ENCODE measurements at regions not wholly inside any gene's neighbourhood (a gene's known extent, or its start where the extent isn't known, plus 50 kb on each side); places are given as distances from the start of the nearest gene placed in this dataset.

DNA sequence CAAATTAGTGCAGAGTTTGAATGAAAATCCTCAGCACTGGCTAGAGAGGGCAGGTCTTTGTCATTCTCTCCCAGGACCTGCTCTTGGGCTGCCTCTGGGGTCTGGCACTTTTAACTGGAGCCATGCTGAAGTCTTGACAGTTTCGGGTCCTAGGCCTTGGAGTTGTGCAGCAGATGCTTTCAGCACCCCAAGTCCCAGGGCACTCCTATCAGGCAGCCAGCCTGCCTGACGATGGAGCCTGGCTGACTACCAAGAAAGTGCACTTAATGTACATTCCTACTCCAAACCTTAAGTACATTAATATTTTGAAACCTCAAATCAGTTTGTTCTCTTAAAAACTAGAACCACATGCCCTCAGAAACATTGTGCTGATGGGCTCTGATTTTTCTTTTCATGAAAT is 69.3 kb upstream of the CXCL14 start:
- TF ChIP-seq, protein P1, sequence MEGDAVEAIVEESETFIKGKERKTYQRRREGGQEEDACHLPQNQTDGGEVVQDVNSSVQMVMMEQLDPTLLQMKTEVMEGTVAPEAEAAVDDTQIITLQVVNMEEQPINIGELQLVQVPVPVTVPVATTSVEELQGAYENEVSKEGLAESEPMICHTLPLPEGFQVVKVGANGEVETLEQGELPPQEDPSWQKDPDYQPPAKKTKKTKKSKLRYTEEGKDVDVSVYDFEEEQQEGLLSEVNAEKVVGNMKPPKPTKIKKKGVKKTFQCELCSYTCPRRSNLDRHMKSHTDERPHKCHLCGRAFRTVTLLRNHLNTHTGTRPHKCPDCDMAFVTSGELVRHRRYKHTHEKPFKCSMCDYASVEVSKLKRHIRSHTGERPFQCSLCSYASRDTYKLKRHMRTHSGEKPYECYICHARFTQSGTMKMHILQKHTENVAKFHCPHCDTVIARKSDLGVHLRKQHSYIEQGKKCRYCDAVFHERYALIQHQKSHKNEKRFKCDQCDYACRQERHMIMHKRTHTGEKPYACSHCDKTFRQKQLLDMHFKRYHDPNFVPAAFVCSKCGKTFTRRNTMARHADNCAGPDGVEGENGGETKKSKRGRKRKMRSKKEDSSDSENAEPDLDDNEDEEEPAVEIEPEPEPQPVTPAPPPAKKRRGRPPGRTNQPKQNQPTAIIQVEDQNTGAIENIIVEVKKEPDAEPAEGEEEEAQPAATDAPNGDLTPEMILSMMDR (IDR thresholded peaks at IDR 0.05) = no peak
- TF ChIP-seq POLR2A (IDR thresholded peaks at IDR 0.05) = no peak
- no peaks in the 10 kb centered on the region for H3K4me1 ChIP-seq
- no peaks in the 10 kb centered on the region for H3K27me3 ChIP-seq
- intact Hi-C loops (cut with DNase I) = no loop called here
- ATAC-seq = no peak
- WGBS, 2 donors = 48 to 59% methylated on average over 2 of the region's 2 CpGs
- H3K4me3 ChIP-seq = no peak overlapping the region
- no peak overlapping the region for H3K27ac ChIP-seq
- H3K9me3 ChIP-seq = no peaks in the 10 kb centered on the region
- DNase-seq = no peak
- H3K36me3 ChIP-seq (replicated peaks in 1 of 2; ENCODE audit: insufficient read depth in 1 of 2, low read depth in 2 of 2) = no peaks in the 10 kb centered on the region

DNA sequence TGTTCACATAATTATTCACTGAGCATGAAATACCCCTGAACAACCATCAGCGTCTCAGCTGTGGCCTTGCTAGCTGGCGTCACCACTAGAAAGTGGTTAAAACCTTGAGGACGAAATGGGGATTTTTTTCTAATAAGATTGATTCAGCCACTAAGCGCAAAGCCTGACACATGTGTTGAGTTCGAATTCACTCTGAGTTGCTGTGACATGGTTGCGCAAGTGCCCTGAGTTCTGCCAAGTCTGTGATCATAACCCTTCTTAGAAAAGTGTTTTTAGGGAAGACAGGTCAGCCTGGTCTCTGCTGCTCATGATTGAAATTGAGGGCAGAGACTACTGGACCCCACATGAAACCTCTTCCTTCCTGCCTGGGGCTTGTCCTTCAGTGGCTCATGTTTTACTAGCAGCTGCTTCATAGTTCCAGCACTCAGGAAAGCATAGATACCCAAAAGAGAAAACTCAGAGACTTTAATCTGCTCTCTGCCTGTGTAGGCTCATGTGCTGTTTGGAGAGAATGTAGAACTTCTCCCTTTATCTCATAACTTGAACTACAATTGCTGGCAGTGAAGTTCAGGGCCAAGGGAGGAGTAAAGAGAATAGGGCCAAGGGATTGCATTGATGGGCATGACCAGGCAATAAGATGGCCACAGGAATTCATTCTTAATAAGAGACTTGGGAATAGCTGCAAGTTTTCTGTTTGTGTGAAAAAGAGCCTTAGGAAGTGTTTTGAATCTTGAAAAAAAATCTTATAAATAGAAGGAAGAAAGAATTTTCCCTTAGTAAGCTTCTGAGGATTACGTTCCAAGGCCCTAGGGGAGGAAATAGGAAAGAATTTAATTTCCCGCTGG is 66.8 kb upstream of the CXCL14 start:
- Histone ChIP-seq H3K36me3 (replicated peaks in 1 of 2; ENCODE audit: insufficient read depth in 1 of 2, low read depth in 2 of 2) (no peaks in the 10 kb centered on the region), H3K4me1 (no peaks in the 10 kb centered on the region), H3K27me3 (no peaks in the 10 kb centered on the region), H3K27ac (no peak overlapping the region), H3K4me3 (no peak overlapping the region), H3K9me3 (no peaks in the 10 kb centered on the region)
- ATAC-seq (no peak), DNase-seq (peak in 1 of 4 donors; percentile 7)
- intact Hi-C loops (cut with DNase I) = no loop called here
- TF ChIP-seq POLR2A (IDR thresholded peaks at IDR 0.05) = no peak
- TF ChIP-seq, protein P1 (IDR thresholded peaks at IDR 0.05) = no peak
- 77 to 84% methylated on average over 8 of the region's 8 CpGs for WGBS, 2 donors

DNA sequence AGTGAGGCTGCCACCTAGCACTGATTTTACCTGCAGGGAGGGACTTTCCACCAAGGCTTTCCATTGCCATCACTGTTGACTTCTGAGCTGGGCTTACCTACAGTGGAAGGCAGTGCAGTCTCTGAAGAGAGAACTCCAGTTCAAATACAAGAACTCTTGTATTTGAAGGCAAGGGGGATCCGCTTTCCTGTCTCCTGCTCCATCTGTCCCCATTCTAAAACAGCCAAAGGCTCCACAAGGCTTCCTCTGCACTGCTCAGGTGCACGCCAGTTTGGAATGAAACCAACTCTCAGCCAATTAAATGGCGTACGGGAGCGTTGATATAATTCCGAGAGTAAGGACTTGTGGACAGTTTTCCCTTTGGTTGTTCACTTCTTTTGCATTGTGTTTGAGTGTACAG is 66.0 kb upstream of the CXCL14 start:
- Histone ChIP-seq H3K4me1 (no peaks in the 10 kb centered on the region), H3K9me3 (no peaks in the 10 kb centered on the region), H3K27me3 (no peaks in the 10 kb centered on the region), H3K4me3 (no peak overlapping the region), H3K27ac (no peak overlapping the region), H3K36me3 (replicated peaks in 1 of 2; ENCODE audit: insufficient read depth in 1 of 2, low read depth in 2 of 2) (no peaks in the 10 kb centered on the region)
- WGBS, 2 donors = 86 to 93% methylated on average over 6 of the region's 6 CpGs
- intact Hi-C loops (cut with DNase I) = no loop called here
- no peak for DNase-seq
- TF ChIP-seq, protein P1 (IDR thresholded peaks at IDR 0.05) = no peak
- no peak for TF ChIP-seq POLR2A (IDR thresholded peaks at IDR 0.05)
- ATAC-seq = no peak

DNA sequence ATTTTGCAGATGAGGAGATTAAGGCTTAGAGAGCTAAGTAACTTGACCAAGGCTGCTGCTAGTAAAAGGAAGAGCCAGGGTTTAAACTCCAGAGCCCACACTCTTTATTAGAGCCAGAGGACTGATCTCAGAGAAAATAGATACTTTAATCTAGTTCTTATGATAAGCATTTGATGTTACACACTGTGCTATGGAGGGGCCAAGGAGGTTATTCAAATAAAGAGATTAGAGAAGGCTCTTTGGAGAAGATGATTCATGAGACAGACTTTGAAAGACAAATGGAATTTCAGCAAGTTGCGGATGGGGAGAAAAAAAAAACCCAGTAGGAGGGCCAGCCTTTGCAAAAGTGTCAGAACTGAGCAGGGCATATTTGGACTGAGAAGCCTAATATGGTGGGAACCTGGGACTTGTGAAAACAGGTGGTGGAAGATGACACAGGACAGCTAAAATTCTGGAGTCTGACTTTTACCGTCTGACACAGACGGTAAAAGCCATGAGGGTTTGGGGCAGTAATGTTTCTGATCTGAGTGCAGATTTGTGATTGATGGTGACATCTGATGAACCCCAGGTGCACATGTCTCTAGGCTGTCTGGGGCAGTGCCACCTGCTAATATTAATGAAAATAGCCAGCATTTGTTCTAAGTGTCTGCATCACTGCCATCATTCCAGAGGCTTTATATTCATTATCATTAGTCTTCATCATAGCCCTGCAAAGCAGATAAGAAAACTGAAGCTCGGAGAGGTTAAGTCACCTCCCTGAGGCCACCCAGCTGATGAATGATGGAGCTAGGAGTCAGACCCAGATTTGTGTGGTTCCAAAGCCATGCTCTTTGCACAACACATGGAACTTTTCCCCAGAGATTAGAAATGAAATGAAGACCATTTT is 65.3 kb upstream of the CXCL14 start:
- no peak overlapping the region for H3K27ac ChIP-seq
- ATAC-seq (no peak), DNase-seq (no peak)
- TF ChIP-seq POLR2A (IDR thresholded peaks at IDR 0.05) = no peak
- TF ChIP-seq, protein P1 (IDR thresholded peaks at IDR 0.05) = no peak
- no peaks in the 10 kb centered on the region for H3K27me3 ChIP-seq
- intact Hi-C loops (cut with DNase I) = no loop called here
- H3K9me3 ChIP-seq = no peaks in the 10 kb centered on the region
- no peaks in the 10 kb centered on the region for H3K4me1 ChIP-seq
- 39 to 48% methylated on average over 4 of the region's 4 CpGs for WGBS, 2 donors
- H3K4me3 ChIP-seq = no peak overlapping the region
- no peaks in the 10 kb centered on the region for H3K36me3 ChIP-seq (replicated peaks in 1 of 2; ENCODE audit: insufficient read depth in 1 of 2, low read depth in 2 of 2)

Measured in body of pancreas (tissue), 4 donors.